GM12878 (cell line): ENCODE measurements at regions not wholly inside any gene's neighbourhood (a gene's known extent, or its start where the extent isn't known, plus 50 kb on each side); places are given as distances from the start of the nearest gene placed in this dataset.

Source experiments
- ATAC-seq: fragments of 200-7000 bp; cut with Tn5 transposase; 3 replicates; pipeline ENCODE4 v1.9.1; 2020; ENCODE audit warnings: mild to moderate bottlenecking, moderate library complexity
- BruUV-seq: library from RNA; stranded (reverse); fragments of 400-500 nt; replicated peaks from 2 replicates; lab custom pipeline; 2021; lab: Mats Ljungman, UMichigan
- CTCF ChIA-PET: fragments of 300-600 bp; sonication (Branson Sonifier 250); formaldehyde crosslinking; extraction: SDS; loops from one replicate; lab custom pipeline; 2021; ENCODE audit warnings: inconsistent platforms; lab: Yijun Ruan, JAX
- POLR2A ChIA-PET: fragments of 350-600 bp; formaldehyde crosslinking; extraction: SDS; loops from one replicate; lab custom pipeline; 2021; ENCODE audit warnings: inconsistent platforms; lab: Charles Lee
- RAD21 ChIA-PET: fragments of 300-600 bp; sonication (Branson Sonifier 250); formaldehyde crosslinking; loops from one replicate; lab custom pipeline; 2023; ENCODE audit warnings: antibody characterized with exemption; ENCODE audit not compliant: unreplicated experiment; lab: Charles Lee
- SMC1A ChIA-PET: fragments of 300-600 bp; sonication (Branson Sonifier 250); formaldehyde crosslinking; loops from one replicate; lab custom pipeline; 2023; ENCODE audit not compliant: unreplicated experiment, uncharacterized antibody; lab: Charles Lee
- DNase-seq: peaks from one replicate; pipeline ENCODE4 v3.0.0-alpha.2; 2011; ENCODE audit warnings: low read depth, low spot score
- FAIRE-seq: peaks from 3 replicates; lab custom pipeline; 2011; peaks lifted over from hg19 to GRCh38; lab: Jason Lieb, UNC
- H2AFZ ChIP-seq: 2 replicates; pipeline ENCODE4 v1.6.0; 2011; ENCODE audit warnings: low read depth, low read length, control low read depth; ENCODE audit not compliant: control insufficient read depth
- H3K27ac ChIP-seq: 2 replicates; pipeline ENCODE4 v1.5.1; 2011; ENCODE audit warnings: control low read depth; ENCODE audit not compliant: control insufficient read depth, insufficient read depth
- H3K27me3 ChIP-seq, 2 experiments: replicated peaks in 1 of 2; 2 replicates each; pipeline versions ENCODE4 v1.6.0 to v1.6.1; 2011; ENCODE audit warnings: low read length in 1 of 2; ENCODE audit not compliant: control insufficient read depth in 2 of 2, insufficient read depth in 2 of 2
- H3K36me3 ChIP-seq, 2 experiments: 2 replicates each; pipeline ENCODE4 v1.5.1; 2011; ENCODE audit warnings: low read length in 1 of 2; ENCODE audit not compliant: control insufficient read depth in 2 of 2, insufficient read depth in 2 of 2
- H3K4me1 ChIP-seq: 2 replicates; pipeline ENCODE4 v1.6.1; 2011; ENCODE audit warnings: mild to moderate bottlenecking, low read length, moderate library complexity, mixed read lengths; ENCODE audit not compliant: control insufficient read depth, insufficient read depth
- H3K4me2 ChIP-seq: 2 replicates; pipeline ENCODE4 v1.6.0; 2011; ENCODE audit warnings: control low read depth; ENCODE audit not compliant: control insufficient read depth, insufficient read depth
- H3K4me3 ChIP-seq: fragments of 200-600 bp; sonication (generic); 2 replicates; pipeline ENCODE4 v1.5.1; 2016
- H3K79me2 ChIP-seq: 2 replicates; pipeline ENCODE4 v1.6.0; 2011; ENCODE audit warnings: low read length; ENCODE audit not compliant: control insufficient read depth, insufficient read depth
- H3K9ac ChIP-seq: 2 replicates; pipeline ENCODE4 v1.8.0; 2011; ENCODE audit warnings: low read length, control low read depth, mixed read lengths; ENCODE audit not compliant: control insufficient read depth, insufficient read depth
- H3K9me3 ChIP-seq: replicated peaks from 3 replicates; pipeline ENCODE4 v1.5.1; 2011; ENCODE audit warnings: mild to moderate bottlenecking, low read length; ENCODE audit not compliant: control insufficient read depth, insufficient read depth
- H4K20me1 ChIP-seq: 2 replicates; pipeline ENCODE4 v1.6.0; 2011; ENCODE audit not compliant: control insufficient read depth, insufficient read depth
- ATF2 ChIP-seq: IDR thresholded peaks from 2 replicates; pipeline ENCODE4 v1.6.1; 2012; ENCODE audit warnings: low read length, inconsistent platforms
- CHD4 ChIP-seq: fragments of 200-600 bp; sonication (generic); IDR thresholded peaks from 2 replicates; pipeline ENCODE4 v1.6.1; 2016; ENCODE audit warnings: mild to moderate bottlenecking
- CREB1 ChIP-seq: IDR thresholded peaks from 2 replicates; pipeline ENCODE4 v1.6.1; 2012; ENCODE audit warnings: low read depth, mild to moderate bottlenecking, inconsistent platforms
- E2F8 ChIP-seq: fragments of 450-650 bp; IDR thresholded peaks from 2 replicates; pipeline ENCODE4 v1.6.1; 2018; ENCODE audit warnings: mild to moderate bottlenecking, low read depth, moderate library complexity; ENCODE audit not compliant: partially characterized antibody
- EP300 ChIP-seq, 2 experiments: fragments of 150-350 bp in 1 of 2; IDR thresholded peaks; 2 replicates each; pipeline ENCODE4 v1.6.1; 2011 to 2012; ENCODE audit warnings: low read depth in 2 of 2, low read length in 2 of 2, borderline replicate concordance in 1 of 2, improper control_type of control experiment in 1 of 2, inconsistent platforms in 1 of 2; ENCODE audit not compliant: control insufficient read depth in 1 of 2
- FOXK2 ChIP-seq: fragments of 450-650 bp; IDR thresholded peaks from 2 replicates; pipeline ENCODE4 v1.6.1; 2017; ENCODE audit warnings: mild to moderate bottlenecking, moderate library complexity
- JUNB ChIP-seq: IDR thresholded peaks from 2 replicates; pipeline ENCODE4 v1.6.1; 2016; ENCODE audit warnings: antibody characterized with exemption, mild to moderate bottlenecking
- KDM1A ChIP-seq: fragments of 200-600 bp; sonication (generic); IDR thresholded peaks from 2 replicates; pipeline ENCODE4 v1.6.1; 2016; ENCODE audit warnings: borderline replicate concordance
- MYC ChIP-seq: IDR thresholded peaks from 2 replicates; pipeline ENCODE4 v1.6.1; 2011; ENCODE audit warnings: mild to moderate bottlenecking, low read length, moderate library complexity, inconsistent platforms; ENCODE audit not compliant: insufficient read depth, insufficient replicate concordance, insufficient read length, severe bottlenecking
- NR2C1 ChIP-seq: fragments of 450-650 bp; IDR thresholded peaks from 2 replicates; pipeline ENCODE4 v1.6.1; 2017; ENCODE audit warnings: antibody characterized with exemption, mild to moderate bottlenecking, moderate library complexity
- NR2C2 ChIP-seq: IDR thresholded peaks from 2 replicates; pipeline ENCODE4 v1.6.1; 2011; ENCODE audit warnings: borderline replicate concordance, low read depth; ENCODE audit not compliant: control insufficient read depth, insufficient read length
- POLR2A ChIP-seq: IDR thresholded peaks from 2 replicates; pipeline ENCODE4 v1.6.1; 2011; ENCODE audit warnings: low read depth, mild to moderate bottlenecking, low read length
- RAD51 ChIP-seq: fragments of 450-650 bp; IDR thresholded peaks from 2 replicates; pipeline ENCODE4 v1.6.1; 2016; ENCODE audit warnings: moderate library complexity, mild to moderate bottlenecking, inconsistent platforms
- RCOR1 ChIP-seq: conservative IDR thresholded peaks from 2 replicates; pipeline ENCODE4 v1.6.1; 2012; ENCODE audit warnings: low read depth, low read length, improper control_type of control experiment
- SUZ12 ChIP-seq: fragments of 200-600 bp; sonication (generic); IDR thresholded peaks from one replicate; pipeline ENCODE4 v1.6.1; 2018; ENCODE audit warnings: antibody characterized with exemption, mild to moderate bottlenecking; ENCODE audit not compliant: unreplicated experiment
- ZBTB4 ChIP-seq: fragments of 450-650 bp; formaldehyde crosslinking; IDR thresholded peaks from 2 replicates; pipeline ENCODE4 v1.4.0; 2022; ENCODE audit warnings: mild to moderate bottlenecking, moderate library complexity
- WGBS: methylation state at CpG from one replicate; pipeline ENCODE4 v1.1.6; 2016; ENCODE audit warnings: low lambda C conversion rate; ENCODE audit not compliant: insufficient replicate concordance, insufficient coverage; ENCODE audit errors: missing lambda C conversion rate; 5-methylcytosine and 5-hydroxymethylcytosine counted together
- in situ Hi-C: fragments of 300-500 bp; cut with MboI; formaldehyde crosslinking; loops from 9 replicates; pipeline ENCODE4 v1.14.3; 2018; ENCODE audit warnings: mixed read lengths
- intact Hi-C: fragments of 100-400 bp; cut with micrococcal nuclease; formaldehyde crosslinking; loops from one replicate; pipeline ENCODE4 v1.14.2; 2022; ENCODE audit not compliant: unreplicated experiment

- BruUV-seq: no TSS peak
- CTCF ChIA-PET: no interaction called here
- Histone ChIP-seq H3K36me3 (no peaks in the 10 kb centered on the region), H3K79me2 (no peaks in the 10 kb centered on the region), H4K20me1 (no peaks in the 10 kb centered on the region), H3K9ac (no peak overlapping the region), H3K4me2 (no peak overlapping the region), H3K27ac (no peak overlapping the region), H3K9me3 (no peaks in the 10 kb centered on the region), H3K27me3 (no peaks in the 10 kb centered on the region), H3K4me3 (no peak overlapping the region), H3K4me1 (no peaks in the 10 kb centered on the region)
- RAD21 ChIA-PET: no interaction called here
- POLR2A ChIA-PET: no interaction called here
- WGBS: 0% methylated on average over 2 of the region's 2 CpGs
- in situ Hi-C loops: no loop called here
- no peak for DNase-seq
- SMC1A ChIA-PET: no interaction called here
- no peak for FAIRE-seq
- ATAC-seq: no peak
- TF ChIP-seq KDM1A (no peak), RAD51 (no peak), CHD4 (no peak), EP300 (IDR thresholded peaks at IDR 0.05; ENCODE audit: borderline replicate concordance in 1 of 2, control insufficient read depth in 1 of 2, low read depth in 2 of 2, low read length in 2 of 2) (no peak), CREB1 (no peak), NR2C2 (no peak), E2F8 (no peak), FOXK2 (no peak), ATF2 (no peak), MYC (no peak), JUNB (no peak), POLR2A (no peak), ZBTB4 (no peak), NR2C1 (no peak), RCOR1 (no peak), SUZ12 (no peak)
- TF ChIP-seq, all 136 proteins: peak for 0
- no peak overlapping the region for H2AFZ ChIP-seq
- intact Hi-C loops: no loop called here
Observed at GRCh38 chr13:37501187-37501586, 97.4 kb downstream of the POSTN start.
